ENCODE measurements at regions not wholly inside any gene's neighbourhood (a gene's known extent, or its start where the extent isn't known, plus 50 kb on each side); places are given as distances from the start of the nearest gene placed in this dataset.

GRCh38 chr4:3677748-3678070 lies 88.5 kb upstream of the ADRA2C start:
- TF ChIP-seq POLR2A (IDR thresholded peaks at IDR 0.05; ENCODE audit: low read depth) (no peak), CTCF (IDR thresholded peaks at IDR 0.05) (no peak), EP300 (IDR thresholded peaks at IDR 0.05) (no peak), POLR2AphosphoS5 (IDR thresholded peaks at IDR 0.05) (no peak)
